MM.1S (cell line): ENCODE measurements at regions not wholly inside any gene's neighbourhood (a gene's known extent, or its start where the extent isn't known, plus 50 kb on each side); places are given as distances from the start of the nearest gene placed in this dataset.

Experiments used
- CTCF ChIP-seq: fragments of 300-600 bp; sonication (generic); IDR thresholded peaks from 2 replicates; pipeline ENCODE4 v1.5.1; 2016; ENCODE audit warnings: antibody characterized with exemption, low read length, mixed read lengths
- EZH2 ChIP-seq: fragments of 300-600 bp; sonication (generic); optimal IDR thresholded peaks from 2 replicates; pipeline ENCODE3; 2017; ENCODE audit warnings: low read depth, mild to moderate bottlenecking, antibody characterized with exemption, low read length, mixed read lengths
- EZH2phosphoT487 ChIP-seq: fragments of 300-600 bp; sonication (generic); IDR thresholded peaks from 2 replicates; pipeline ENCODE4 v1.6.1; 2018; ENCODE audit warnings: antibody characterized with exemption, low read length

GRCh38 chr6:2327591-2327990, 82.2 kb upstream of the GMDS start:
- TF ChIP-seq CTCF (no peak), EZH2 (no peak), EZH2phosphoT487 (no peak)
